ENCODE measurements at regions not wholly inside any gene's neighbourhood (a gene's known extent, or its start where the extent isn't known, plus 50 kb on each side); places are given as distances from the start of the nearest gene placed in this dataset.

DNA sequence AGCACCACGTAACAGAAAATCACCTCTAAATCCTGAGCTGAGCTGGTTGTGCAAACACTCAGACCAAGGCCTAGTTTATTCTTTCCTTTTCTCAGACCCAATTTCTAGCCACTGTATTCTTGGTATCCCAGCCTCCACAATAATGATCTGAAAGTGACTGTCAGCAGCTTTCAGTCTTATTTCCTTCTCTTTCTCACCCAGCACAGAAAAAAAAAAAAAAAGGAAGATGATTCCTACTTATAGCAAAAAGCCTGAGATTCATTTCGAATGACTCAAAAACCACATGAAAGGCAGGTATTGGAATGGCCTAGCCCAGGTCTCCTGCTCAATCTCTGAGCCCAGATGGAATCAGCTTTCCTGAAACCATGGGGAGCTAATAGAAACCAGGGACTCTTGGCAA lies 298.6 kb upstream of the PPFIA2 start:
- Histone ChIP-seq H4K20me1 (ENCODE audit: insufficient read depth, low read length) (no peaks in the 10 kb centered on the region), H3K9ac (ENCODE audit: low read length) (no peak overlapping the region), H3K36me3 (ENCODE audit: insufficient read depth, low read length) (no peaks in the 10 kb centered on the region), H3K79me2 (ENCODE audit: insufficient read depth, low read length) (no peaks in the 10 kb centered on the region), H3K4me2 (ENCODE audit: low read length) (peak overlapping the region; percentile 13), H3K27ac (ENCODE audit: low read depth, low read length) (no peak overlapping the region), H3K9me3 (ENCODE audit: insufficient read depth, low read depth, low read length) (no peaks in the 10 kb centered on the region), H3K27me3 (ENCODE audit: insufficient read depth, low read length) (no peaks in the 10 kb centered on the region), H3K4me1 (ENCODE audit: insufficient read depth, low read length) (no peaks in the 10 kb centered on the region), H2AFZ (ENCODE audit: low read depth, low read length) (no peak overlapping the region), H3K4me3 (ENCODE audit: insufficient read depth, low read depth, low read length) (no peak overlapping the region)
- Mint-ChIP-seq H3K4me1 (ENCODE audit: low read depth, unreplicated experiment) (peaks cover 11% of the 10 kb centered on the region), H3K36me3 (ENCODE audit: low read depth, unreplicated experiment) (no peaks in the 10 kb centered on the region), H3K27ac (ENCODE audit: unreplicated experiment) (peak overlapping the region; percentile 29), H3K9me3 (ENCODE audit: unreplicated experiment) (no peaks in the 10 kb centered on the region), H3K4me3 (ENCODE audit: unreplicated experiment) (no peak overlapping the region), H3K27me3 (ENCODE audit: low read depth, unreplicated experiment) (no peaks in the 10 kb centered on the region)
- TF ChIP-seq, protein P1, sequence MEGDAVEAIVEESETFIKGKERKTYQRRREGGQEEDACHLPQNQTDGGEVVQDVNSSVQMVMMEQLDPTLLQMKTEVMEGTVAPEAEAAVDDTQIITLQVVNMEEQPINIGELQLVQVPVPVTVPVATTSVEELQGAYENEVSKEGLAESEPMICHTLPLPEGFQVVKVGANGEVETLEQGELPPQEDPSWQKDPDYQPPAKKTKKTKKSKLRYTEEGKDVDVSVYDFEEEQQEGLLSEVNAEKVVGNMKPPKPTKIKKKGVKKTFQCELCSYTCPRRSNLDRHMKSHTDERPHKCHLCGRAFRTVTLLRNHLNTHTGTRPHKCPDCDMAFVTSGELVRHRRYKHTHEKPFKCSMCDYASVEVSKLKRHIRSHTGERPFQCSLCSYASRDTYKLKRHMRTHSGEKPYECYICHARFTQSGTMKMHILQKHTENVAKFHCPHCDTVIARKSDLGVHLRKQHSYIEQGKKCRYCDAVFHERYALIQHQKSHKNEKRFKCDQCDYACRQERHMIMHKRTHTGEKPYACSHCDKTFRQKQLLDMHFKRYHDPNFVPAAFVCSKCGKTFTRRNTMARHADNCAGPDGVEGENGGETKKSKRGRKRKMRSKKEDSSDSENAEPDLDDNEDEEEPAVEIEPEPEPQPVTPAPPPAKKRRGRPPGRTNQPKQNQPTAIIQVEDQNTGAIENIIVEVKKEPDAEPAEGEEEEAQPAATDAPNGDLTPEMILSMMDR (IDR thresholded peaks at IDR 0.05; ENCODE audit: insufficient read depth, low read depth, low read length) = no peak
- no peak for TF ChIP-seq EZH2 (IDR thresholded peaks at IDR 0.05; ENCODE audit: insufficient read depth, low read length)
- FAIRE-seq (no peak), DNase-seq (ENCODE audit: low read depth) (peak; percentile 43)

DNA sequence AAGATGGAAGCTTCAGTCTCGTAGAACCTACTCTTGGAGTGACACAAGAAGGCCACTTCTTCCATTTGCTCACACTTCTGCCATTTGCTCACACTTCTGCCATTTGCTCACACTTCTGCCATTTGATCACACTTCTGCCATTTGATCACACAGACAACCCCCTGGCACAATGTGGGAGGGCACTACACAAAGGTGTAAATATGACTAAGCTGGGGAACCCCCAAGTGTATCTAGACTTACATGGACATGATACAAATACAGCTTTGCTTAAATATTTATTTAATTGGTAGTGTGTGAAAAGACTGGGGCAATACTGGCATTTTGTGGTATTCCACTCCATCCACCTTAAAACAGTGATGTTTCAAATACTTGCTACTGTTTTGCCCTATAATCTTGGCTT lies 296.2 kb upstream of the PPFIA2 start:
- H2AFZ ChIP-seq (ENCODE audit: low read depth, low read length) = no peak overlapping the region
- TF ChIP-seq, protein P1 (IDR thresholded peaks at IDR 0.05; ENCODE audit: insufficient read depth, low read depth, low read length) = no peak
- no peak for TF ChIP-seq EZH2 (IDR thresholded peaks at IDR 0.05; ENCODE audit: insufficient read depth, low read length)
- H3K4me1 Mint-ChIP-seq (ENCODE audit: low read depth, unreplicated experiment) = peaks cover 11% of the 10 kb centered on the region
- no peaks in the 10 kb centered on the region for H3K9me3 ChIP-seq (ENCODE audit: insufficient read depth, low read depth, low read length)
- no peak overlapping the region for H3K9ac ChIP-seq (ENCODE audit: low read length)
- no peak overlapping the region for H3K4me3 Mint-ChIP-seq (ENCODE audit: unreplicated experiment)
- H3K27me3 ChIP-seq (ENCODE audit: insufficient read depth, low read length) = no peaks in the 10 kb centered on the region
- no peaks in the 10 kb centered on the region for H3K4me1 ChIP-seq (ENCODE audit: insufficient read depth, low read length)
- no peaks in the 10 kb centered on the region for H3K27me3 Mint-ChIP-seq (ENCODE audit: low read depth, unreplicated experiment)
- H4K20me1 ChIP-seq (ENCODE audit: insufficient read depth, low read length) = no peaks in the 10 kb centered on the region
- no peaks in the 10 kb centered on the region for H3K36me3 Mint-ChIP-seq (ENCODE audit: low read depth, unreplicated experiment)
- no peak overlapping the region for H3K27ac ChIP-seq (ENCODE audit: low read depth, low read length)
- H3K4me2 ChIP-seq (ENCODE audit: low read length) = no peak overlapping the region
- no peak overlapping the region for H3K27ac Mint-ChIP-seq (ENCODE audit: unreplicated experiment)
- DNase-seq (ENCODE audit: low read depth) (no peak), FAIRE-seq (no peak)
- no peaks in the 10 kb centered on the region for H3K79me2 ChIP-seq (ENCODE audit: insufficient read depth, low read length)
- no peaks in the 10 kb centered on the region for H3K36me3 ChIP-seq (ENCODE audit: insufficient read depth, low read length)
- H3K9me3 Mint-ChIP-seq (ENCODE audit: unreplicated experiment) = peaks cover 2% of the 10 kb centered on the region
- H3K4me3 ChIP-seq (ENCODE audit: insufficient read depth, low read depth, low read length) = no peak overlapping the region

GRCh38 chr12:82054566-82054965 lies 295.4 kb upstream of the PPFIA2 start:
- FAIRE-seq (no peak), DNase-seq (ENCODE audit: low read depth) (no peak)
- Histone ChIP-seq H3K27me3 (ENCODE audit: insufficient read depth, low read length) (no peaks in the 10 kb centered on the region), H2AFZ (ENCODE audit: low read depth, low read length) (no peak overlapping the region), H3K79me2 (ENCODE audit: insufficient read depth, low read length) (no peaks in the 10 kb centered on the region), H3K27ac (ENCODE audit: low read depth, low read length) (no peak overlapping the region), H4K20me1 (ENCODE audit: insufficient read depth, low read length) (no peaks in the 10 kb centered on the region), H3K4me1 (ENCODE audit: insufficient read depth, low read length) (no peaks in the 10 kb centered on the region), H3K4me3 (ENCODE audit: insufficient read depth, low read depth, low read length) (no peak overlapping the region), H3K9me3 (ENCODE audit: insufficient read depth, low read depth, low read length) (no peaks in the 10 kb centered on the region), H3K36me3 (ENCODE audit: insufficient read depth, low read length) (no peaks in the 10 kb centered on the region), H3K4me2 (ENCODE audit: low read length) (no peak overlapping the region), H3K9ac (ENCODE audit: low read length) (no peak overlapping the region)
- H3K4me3 Mint-ChIP-seq (ENCODE audit: unreplicated experiment) = no peak overlapping the region
- H3K27ac Mint-ChIP-seq (ENCODE audit: unreplicated experiment) = no peak overlapping the region
- H3K27me3 Mint-ChIP-seq (ENCODE audit: low read depth, unreplicated experiment) = no peaks in the 10 kb centered on the region
- H3K9me3 Mint-ChIP-seq (ENCODE audit: unreplicated experiment) = peaks cover 3% of the 10 kb centered on the region
- TF ChIP-seq EZH2 (IDR thresholded peaks at IDR 0.05; ENCODE audit: insufficient read depth, low read length) = no peak
- TF ChIP-seq, protein P1 (IDR thresholded peaks at IDR 0.05; ENCODE audit: insufficient read depth, low read depth, low read length) = no peak
- H3K36me3 Mint-ChIP-seq (ENCODE audit: low read depth, unreplicated experiment) = no peaks in the 10 kb centered on the region
- H3K4me1 Mint-ChIP-seq (ENCODE audit: low read depth, unreplicated experiment) = peaks cover 11% of the 10 kb centered on the region

Data from astrocyte (in vitro differentiated cells and primary cell).